NCI-H2227 (cell line): ENCODE measurements at regions not wholly inside any gene's neighbourhood (a gene's known extent, or its start where the extent isn't known, plus 50 kb on each side); places are given as distances from the start of the nearest gene placed in this dataset.
"Not testable (repeated sequence)": the region's sequence is repeated elsewhere in the genome, so short reads cannot be mapped to it uniquely, and the experiment has no call there.

Source experiments
- DNase-seq: peaks from one replicate; lab custom pipeline; 2025; ENCODE audit not compliant: unreplicated experiment; lab: John Stamatoyannopoulos, UW

DNA sequence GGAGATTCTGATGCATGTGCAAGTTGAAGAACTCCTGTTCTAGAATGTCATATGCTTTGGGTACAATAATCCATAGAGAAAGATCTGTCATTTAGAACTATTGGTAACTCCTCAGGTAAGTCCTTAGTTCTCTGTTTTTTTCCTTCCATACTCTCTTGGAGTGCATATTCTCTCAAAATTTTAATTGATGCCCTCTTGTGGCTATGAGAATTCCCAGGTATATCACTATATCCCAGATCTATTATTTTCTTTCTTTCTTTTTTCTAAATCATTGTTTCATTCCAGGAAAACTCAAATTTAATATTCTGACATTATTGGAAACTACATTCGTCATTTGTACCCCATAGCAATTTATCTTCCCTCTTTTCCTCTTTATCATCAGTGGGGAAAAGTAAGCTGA is 485.4 kb downstream of the KLF5 start:
- DNase-seq, result no peak

GRCh38 chr13:73542446-73542845 is 483.6 kb downstream of the KLF5 start:
- DNase-seq, result no peak

- no peak for DNase-seq
Measured at GRCh38 chr13:73536865-73537264, 478.1 kb downstream of the KLF5 start.

DNA sequence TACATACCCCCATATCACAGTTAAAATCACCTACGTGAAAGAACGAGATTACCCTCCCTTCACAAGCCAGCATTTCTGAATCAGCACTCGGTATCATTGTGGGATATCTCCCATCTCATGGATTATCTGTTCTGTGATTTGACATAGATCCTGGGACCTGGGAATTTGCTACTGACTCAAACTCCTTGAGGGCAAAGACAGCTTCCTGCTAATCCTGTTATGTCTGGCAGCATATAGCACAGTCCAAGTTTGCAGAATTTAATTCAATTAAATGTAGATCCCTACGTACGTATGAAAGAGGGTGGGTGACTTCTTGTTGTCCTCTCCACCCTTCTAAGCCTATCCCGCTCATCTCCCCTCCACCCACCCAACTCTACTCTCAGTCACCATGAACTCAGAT is 476.5 kb downstream of the KLF5 start:
- no peak for DNase-seq

DNA sequence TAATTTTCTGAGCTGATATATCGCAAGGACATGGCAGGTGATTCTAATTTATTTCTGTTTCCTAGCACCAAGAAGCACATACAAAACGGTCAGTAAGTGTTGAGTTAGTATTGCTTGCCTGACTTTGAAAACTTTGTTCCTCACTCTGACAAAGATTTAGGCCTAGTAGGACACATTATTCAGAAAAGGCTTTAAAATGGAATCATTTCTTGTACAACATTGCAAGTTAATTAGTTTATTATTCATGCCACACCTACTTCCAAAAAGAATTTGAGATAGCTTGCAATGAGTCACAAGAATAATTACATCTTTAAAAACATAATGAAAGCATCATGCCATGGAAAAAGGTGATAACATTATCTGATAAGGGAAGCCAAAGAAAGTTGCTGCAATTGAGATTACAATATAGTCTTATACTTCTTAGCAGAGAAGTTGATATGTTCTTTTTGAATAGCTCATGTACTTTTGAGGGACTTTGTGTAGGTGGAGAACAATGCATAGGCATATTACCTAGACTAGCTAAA is 474.2 kb downstream of the KLF5 start:
- DNase-seq, result no peak

DNA sequence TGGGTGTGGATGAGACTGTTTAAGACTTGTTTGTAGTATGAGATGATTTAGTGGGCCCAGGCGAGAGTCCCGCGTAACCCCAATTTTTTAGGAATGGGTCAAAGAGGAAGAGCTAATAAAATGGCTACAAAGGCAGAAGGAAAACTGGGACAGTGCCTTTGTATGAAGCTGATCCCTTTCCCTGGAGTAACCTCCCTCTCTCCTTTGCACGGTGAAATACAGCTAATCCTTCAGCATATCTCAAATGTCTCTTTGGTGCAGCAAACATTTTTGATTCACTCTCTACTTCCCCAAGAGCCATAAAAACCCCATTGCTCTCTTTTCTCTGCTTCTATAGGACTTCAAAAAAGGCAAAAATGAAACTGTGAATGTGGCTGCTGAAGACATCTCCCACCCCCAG is 473.8 kb downstream of the KLF5 start:
- no peak for DNase-seq

DNA sequence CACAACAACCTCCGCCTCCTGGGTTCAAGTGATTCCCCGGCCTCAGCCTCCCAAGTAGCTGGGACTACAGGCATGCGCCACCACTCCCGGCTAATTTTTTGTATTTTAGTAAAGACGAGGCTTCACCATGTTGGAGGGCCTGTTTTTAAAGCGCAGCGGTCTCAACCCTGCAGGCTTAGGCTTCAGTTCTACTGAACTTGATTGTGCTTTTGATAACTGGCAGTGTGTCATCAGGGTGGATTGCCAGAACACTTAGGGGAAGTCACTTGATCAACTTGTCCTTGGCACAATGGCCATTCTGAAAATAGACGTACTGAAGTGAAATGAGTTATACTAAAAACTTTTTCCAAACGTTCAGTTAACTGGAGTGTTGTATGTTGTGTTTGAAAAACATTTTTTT is 472.2 kb downstream of the KLF5 start:
- no peak for DNase-seq

DNA sequence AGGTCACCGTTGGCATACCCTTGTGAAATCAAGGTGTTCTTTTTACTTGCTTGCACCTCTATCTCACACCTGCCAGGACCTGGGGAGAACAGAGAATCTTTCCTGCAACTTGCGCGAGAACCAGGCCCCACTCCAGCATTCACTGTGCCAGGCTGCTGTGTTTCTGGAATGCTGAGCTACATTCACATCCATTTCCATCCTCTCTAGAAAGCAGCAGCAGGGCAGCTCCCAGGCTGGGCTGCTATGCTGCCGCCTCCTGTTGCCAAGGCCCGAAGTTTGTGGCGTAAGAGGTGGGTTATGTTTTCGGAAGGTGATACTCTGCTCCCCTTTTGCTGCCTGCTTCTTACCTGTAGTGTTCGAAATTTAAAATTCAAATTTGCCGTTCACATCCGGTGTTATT is 464.1 kb downstream of the KLF5 start:
- DNase-seq, result no peak

DNA sequence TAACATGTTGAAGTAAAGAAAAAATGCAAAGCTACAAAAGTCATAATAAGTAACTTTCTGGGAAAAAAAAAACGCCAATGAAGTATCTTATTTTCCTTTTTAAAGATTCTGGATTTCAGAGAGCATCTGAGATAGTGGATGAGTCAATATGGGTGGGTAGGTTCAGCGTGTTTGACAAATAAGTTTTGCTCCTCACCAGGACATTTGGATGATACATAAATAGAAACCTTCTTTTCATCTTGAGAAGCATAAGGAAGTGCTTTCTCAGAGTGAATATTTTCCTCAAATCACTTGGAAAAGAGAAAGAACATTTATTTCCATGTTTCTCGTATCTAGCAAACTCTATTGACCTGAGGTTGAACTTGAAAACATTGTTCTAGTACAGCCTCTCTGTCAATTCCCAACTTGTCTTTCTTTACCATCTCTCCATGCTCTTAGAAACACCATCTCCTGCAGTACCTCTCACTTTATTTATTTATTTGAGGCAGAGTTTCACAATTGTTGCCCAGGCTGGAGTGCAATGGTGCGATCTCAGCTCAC is 463.2 kb downstream of the KLF5 start:
- DNase-seq, result no peak

DNA sequence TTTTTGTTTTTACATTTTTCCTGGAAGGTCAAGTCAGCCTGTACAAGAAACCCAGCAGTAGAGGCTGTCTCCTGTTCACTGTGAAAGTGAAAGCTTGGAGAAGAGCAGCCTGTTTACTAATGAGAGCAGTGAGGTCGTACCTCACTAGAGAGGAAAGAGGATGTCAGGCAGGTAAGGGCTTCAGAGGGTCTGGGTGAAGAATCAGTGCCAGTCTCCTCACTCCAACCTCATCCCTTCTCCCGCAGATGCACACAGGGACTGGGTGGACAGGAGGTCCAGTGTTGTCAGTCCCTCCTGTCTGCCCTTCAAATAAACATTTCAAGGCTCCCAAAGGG is 462.5 kb downstream of the KLF5 start:
- DNase-seq, result no peak

DNA sequence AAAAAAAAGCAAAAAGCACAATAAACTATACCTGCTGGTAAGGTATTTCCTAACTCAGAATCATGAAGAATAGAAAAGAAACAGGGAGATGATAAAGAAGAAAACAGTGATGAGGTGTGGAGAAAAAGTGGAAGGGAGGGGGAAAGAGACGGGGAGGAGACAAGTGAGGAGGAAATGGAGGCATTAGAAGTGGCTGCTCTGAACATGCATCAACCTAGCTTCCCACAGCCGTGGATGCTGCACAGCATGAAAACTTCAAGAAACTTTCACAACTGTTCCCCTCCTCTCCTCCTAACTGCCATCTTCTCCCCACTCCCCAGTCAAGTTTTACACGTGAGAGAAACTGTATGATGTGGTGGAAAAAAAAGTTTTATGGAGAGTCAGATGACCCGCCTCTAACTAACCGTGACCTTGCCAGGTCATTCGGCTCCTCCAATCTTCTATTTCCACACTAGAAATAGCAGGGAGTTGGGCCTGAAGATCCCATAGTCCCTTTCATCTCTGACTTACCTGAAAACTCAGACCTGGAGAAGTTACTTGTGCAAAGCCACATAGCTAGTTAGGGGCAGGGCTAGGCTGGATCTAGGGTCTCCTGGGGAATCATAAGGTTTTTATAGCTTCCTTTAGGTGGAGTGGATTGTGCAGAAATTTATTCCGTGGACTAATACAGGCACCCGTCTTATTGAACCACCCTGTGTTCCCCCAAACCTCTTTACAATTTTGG is 461.9 kb downstream of the KLF5 start:
- no peak for DNase-seq

- DNase-seq, result not testable (repeated sequence)
Measured at GRCh38 chr13:73520135-73520534, 461.3 kb downstream of the KLF5 start.

GRCh38 chr13:73519396-73520116 is 460.8 kb downstream of the KLF5 start:
- no peak for DNase-seq

GRCh38 chr13:73517766-73518165 is 459.0 kb downstream of the KLF5 start:
- DNase-seq, result no peak

GRCh38 chr13:73516731-73517130 is 457.9 kb downstream of the KLF5 start:
- DNase-seq, result no peak

- DNase-seq, result no peak
Measured at GRCh38 chr13:73514208-73514607, 455.4 kb downstream of the KLF5 start.

DNA sequence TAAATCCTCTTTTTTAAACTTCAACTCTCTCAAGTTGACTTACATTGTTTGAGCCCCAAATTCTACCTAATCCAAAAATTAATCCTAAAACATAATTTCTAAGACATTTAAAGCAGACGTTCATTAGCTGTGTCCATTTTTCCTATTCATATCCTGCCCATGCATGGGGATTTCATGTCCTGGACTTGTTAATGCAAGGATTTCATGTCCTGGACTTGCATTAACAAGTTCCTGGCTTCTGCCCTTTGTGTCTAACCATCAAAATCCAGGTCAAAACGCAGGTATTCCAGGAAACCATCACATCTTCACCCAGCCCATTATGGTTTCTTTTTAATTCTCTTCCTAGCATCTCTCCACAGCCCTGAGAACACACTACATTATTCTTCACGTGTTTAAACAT is 454.9 kb downstream of the KLF5 start:
- no peak for DNase-seq

DNA sequence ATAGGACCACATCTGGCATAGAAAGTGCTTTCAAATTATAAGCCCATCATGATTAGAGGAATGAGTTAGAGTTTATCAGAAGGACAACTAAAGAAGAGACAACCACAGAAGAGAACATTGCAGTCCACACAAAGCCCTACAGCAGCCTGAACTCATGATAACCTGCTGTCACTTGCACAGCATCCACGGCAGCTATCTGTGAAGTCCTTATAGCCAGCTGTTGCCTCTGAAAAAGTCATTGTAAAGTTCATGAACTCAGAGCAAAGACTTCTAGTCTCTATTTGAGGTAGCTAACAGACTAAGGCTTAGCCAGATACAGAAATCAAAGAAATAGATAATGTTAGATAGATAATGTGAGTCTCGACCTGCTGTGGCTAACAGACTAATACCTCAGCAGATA is 450.0 kb downstream of the KLF5 start:
- DNase-seq, result no peak

GRCh38 chr13:73505376-73505890 is 446.6 kb downstream of the KLF5 start:
- DNase-seq, result no peak

DNA sequence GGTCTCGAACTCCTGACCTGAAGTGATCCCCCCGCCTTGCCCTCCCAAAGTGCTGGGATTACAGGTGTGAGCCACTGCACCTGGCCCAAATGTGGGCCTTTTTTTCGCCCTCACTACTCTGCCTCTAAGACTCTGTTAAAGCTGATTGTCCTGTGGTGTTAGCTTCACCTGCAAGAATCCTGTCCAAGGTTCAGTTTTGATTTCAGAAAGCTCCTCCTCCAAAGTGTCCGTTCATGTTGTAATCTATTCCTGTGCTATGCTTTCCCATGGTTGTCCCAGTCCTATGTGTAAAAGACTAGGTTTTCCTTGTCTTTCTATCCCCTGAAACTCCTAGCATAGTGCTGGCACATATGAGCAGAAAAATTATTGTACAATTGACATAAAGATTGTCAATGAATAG is 440.9 kb downstream of the KLF5 start:
- no peak for DNase-seq

DNA sequence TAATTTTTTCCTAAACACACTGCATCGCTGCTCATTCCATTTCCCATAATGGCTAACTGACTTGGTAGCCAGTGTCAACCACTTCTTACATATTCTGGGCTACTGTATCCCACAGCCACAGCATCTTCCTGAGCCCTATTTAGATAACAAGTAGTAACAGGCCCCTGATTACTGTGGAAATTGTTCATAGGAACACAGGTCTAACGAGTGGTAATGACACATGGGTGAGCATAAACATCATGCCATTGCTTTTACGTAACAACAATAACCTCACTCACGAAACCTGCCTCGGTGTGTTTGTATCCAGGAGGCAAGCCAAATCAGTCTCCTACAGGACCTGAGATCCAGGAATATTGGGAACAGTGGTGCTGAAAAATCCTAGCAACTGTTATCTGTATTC is 438.6 kb downstream of the KLF5 start:
- no peak for DNase-seq

- DNase-seq, result no peak
Measured at GRCh38 chr13:73496711-73497110, 437.9 kb downstream of the KLF5 start.
